ENCODE measurements at regions not wholly inside any gene's neighbourhood (a gene's known extent, or its start where the extent isn't known, plus 50 kb on each side); places are given as distances from the start of the nearest gene placed in this dataset.
A peak's percentile ranks its signal among the peaks of the same experiment; 100 is the strongest.

DNA sequence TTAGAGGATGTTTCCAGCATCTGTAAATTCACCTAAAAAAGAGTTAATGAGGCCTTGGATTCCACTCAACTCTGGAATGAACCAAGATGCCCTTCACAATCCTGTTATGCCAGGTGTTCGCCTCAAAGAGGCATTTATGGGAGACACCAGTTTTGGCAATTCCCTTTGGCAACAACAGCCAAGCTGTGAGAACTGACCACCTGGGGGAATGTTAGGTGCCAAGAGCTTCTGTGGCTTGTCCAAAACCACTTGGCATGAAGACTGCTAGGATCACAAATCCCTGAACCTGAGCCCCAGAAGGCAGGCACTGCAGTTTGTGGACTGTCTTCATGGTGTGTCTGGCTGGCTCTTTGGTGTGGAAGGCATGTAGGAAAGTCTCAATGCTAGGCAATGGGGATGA, 164.4 kb upstream of the BDNF start:
- DNase-seq = no peak
- no peak overlapping the region for H3K27ac Mint-ChIP-seq
- H3K27me3 Mint-ChIP-seq = peaks cover 0 to 49% (median 5%) of the 10 kb centered on the region in 5 donors
- ATAC-seq = no peak
- no peak overlapping the region for H3K4me3 Mint-ChIP-seq
- no peaks in the 10 kb centered on the region for H3K4me1 Mint-ChIP-seq
- POLR2A ChIA-PET = no interaction called here
- no peaks in the 10 kb centered on the region for H3K36me3 Mint-ChIP-seq
- H3K9me3 Mint-ChIP-seq = peaks cover 0 to 4% (median 0%) of the 10 kb centered on the region in 9 donors

DNA sequence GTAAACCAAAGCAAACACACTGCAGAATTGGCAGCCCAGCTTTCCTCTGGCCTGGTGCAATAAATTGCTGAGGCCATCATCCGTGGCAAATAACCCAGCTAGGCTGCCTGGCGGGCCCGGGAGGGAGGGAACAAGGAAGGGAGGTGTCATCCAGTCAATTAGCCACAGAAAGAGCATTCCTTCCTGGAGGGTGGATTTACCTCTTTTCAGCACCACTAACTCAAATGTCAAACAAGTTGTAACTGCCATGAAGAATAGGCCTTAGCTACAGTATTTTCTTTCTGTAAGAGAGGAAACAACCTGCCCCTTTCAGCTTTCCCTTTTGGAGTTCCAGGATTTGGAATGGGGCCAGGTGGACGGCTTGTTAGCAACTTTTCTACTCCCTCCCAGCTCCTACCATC, 163.8 kb upstream of the BDNF start:
- Mint-ChIP-seq H3K4me1 (no peaks in the 10 kb centered on the region), H3K27ac (no peak overlapping the region), H3K27me3 (peaks cover 0 to 50% (median 5%) of the 10 kb centered on the region in 5 donors), H3K4me3 (no peak overlapping the region), H3K9me3 (peaks cover 0 to 7% (median 0%) of the 10 kb centered on the region in 9 donors), H3K36me3 (no peaks in the 10 kb centered on the region)
- no peak for ATAC-seq
- DNase-seq = no peak
- POLR2A ChIA-PET = no interaction called here

GRCh38 chr11:27863637-27864036, 163.4 kb upstream of the BDNF start:
- Mint-ChIP-seq H3K36me3 (no peaks in the 10 kb centered on the region), H3K27ac (peak overlapping the region in 1 of 10 donors; percentile 31), H3K27me3 (peaks cover under 1 to 50% (median 5%) of the 10 kb centered on the region in 5 donors), H3K4me1 (no peaks in the 10 kb centered on the region), H3K4me3 (no peak overlapping the region), H3K9me3 (peaks cover 0 to 7% (median 0%) of the 10 kb centered on the region in 9 donors)
- ATAC-seq = no peak
- POLR2A ChIA-PET = no interaction called here
- no peak for DNase-seq

- H3K27ac Mint-ChIP-seq = no peak overlapping the region
- no peaks in the 10 kb centered on the region for H3K4me1 Mint-ChIP-seq
- H3K9me3 Mint-ChIP-seq = peaks cover 0 to 7% (median 0%) of the 10 kb centered on the region in 9 donors
- no peaks in the 10 kb centered on the region for H3K36me3 Mint-ChIP-seq
- POLR2A ChIA-PET = no interaction called here
- ATAC-seq = no peak
- peaks cover 1 to 46% (median 5%) of the 10 kb centered on the region in 5 donors for H3K27me3 Mint-ChIP-seq
- no peak overlapping the region for H3K4me3 Mint-ChIP-seq
- no peak for DNase-seq
Measured at GRCh38 chr11:27861706-27862430, 161.6 kb upstream of the BDNF start.

- H3K9me3 Mint-ChIP-seq = peaks cover 0 to 7% (median 0%) of the 10 kb centered on the region in 9 donors
- no peaks in the 10 kb centered on the region for H3K36me3 Mint-ChIP-seq
- no peak for DNase-seq
- peaks cover 1 to 46% (median 9%) of the 10 kb centered on the region in 5 donors for H3K27me3 Mint-ChIP-seq
- no peaks in the 10 kb centered on the region for H3K4me1 Mint-ChIP-seq
- POLR2A ChIA-PET = no interaction called here
- H3K27ac Mint-ChIP-seq = no peak overlapping the region
- no peak overlapping the region for H3K4me3 Mint-ChIP-seq
- no peak for ATAC-seq
Measured at GRCh38 chr11:27860811-27861210, 160.6 kb upstream of the BDNF start.

DNA sequence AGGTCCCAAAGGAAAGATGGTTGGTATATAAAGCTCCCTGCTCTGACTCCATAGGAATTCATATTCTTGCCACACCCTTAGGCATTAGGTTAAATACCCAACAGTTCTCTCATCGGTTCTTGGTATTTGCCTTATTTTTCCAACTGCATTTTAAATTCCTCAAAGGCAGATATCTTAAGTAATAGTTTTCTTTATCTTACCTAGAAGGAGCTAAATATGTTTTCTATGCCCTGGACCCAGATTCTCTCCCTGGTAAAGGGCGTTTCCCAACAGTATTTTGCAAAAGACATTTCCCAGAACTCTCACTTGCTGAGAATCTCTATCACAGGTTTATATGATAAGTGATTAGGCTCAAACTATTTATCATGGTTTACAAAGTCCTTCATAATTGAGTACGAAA, 158.6 kb upstream of the BDNF start:
- H3K4me1 Mint-ChIP-seq = no peaks in the 10 kb centered on the region
- H3K4me3 Mint-ChIP-seq = no peak overlapping the region
- H3K27me3 Mint-ChIP-seq = peaks cover 1 to 40% (median 4%) of the 10 kb centered on the region in 5 donors
- no peak for DNase-seq
- H3K9me3 Mint-ChIP-seq = peaks cover 0 to 7% (median 0%) of the 10 kb centered on the region in 9 donors
- H3K27ac Mint-ChIP-seq = no peak overlapping the region
- no peak for ATAC-seq
- POLR2A ChIA-PET = no interaction called here
- H3K36me3 Mint-ChIP-seq = no peaks in the 10 kb centered on the region

- no peak for ATAC-seq
- Mint-ChIP-seq H3K36me3 (no peaks in the 10 kb centered on the region), H3K9me3 (peaks cover 0 to 7% (median under 1%) of the 10 kb centered on the region in 9 donors), H3K4me1 (no peaks in the 10 kb centered on the region), H3K4me3 (no peak overlapping the region), H3K27ac (no peak overlapping the region), H3K27me3 (peaks cover 1 to 31% (median 4%) of the 10 kb centered on the region in 5 donors)
- POLR2A ChIA-PET = no interaction called here
- DNase-seq = no peak
Measured at GRCh38 chr11:27857588-27857987, 157.3 kb upstream of the BDNF start.

DNA sequence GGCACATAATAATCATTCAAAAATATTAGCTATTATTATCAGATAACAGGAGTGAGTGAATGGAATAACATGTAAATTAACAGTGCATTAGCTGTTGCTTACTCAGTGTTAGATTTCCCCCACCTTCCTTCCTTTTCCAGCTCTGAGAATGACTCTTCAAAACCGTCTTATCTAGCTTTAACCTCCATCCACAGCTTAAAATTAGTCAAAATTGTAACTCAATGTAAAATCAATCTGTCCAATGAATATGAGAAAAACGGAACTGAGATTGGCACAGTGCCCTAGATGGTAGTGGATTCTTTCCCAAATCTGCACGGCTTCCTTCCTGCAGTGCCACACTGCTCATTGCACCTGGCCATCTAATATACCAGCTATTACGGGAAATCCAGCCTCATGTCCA, 156.8 kb upstream of the BDNF start:
- H3K9me3 Mint-ChIP-seq = peaks cover 0 to 12% (median 4%) of the 10 kb centered on the region in 9 donors
- no peak overlapping the region for H3K27ac Mint-ChIP-seq
- POLR2A ChIA-PET = no interaction called here
- H3K4me1 Mint-ChIP-seq = no peaks in the 10 kb centered on the region
- H3K4me3 Mint-ChIP-seq = no peak overlapping the region
- no peaks in the 10 kb centered on the region for H3K36me3 Mint-ChIP-seq
- peaks cover 1 to 31% (median 4%) of the 10 kb centered on the region in 5 donors for H3K27me3 Mint-ChIP-seq
- DNase-seq (no peak), ATAC-seq (no peak)

- POLR2A ChIA-PET = no interaction called here
- Mint-ChIP-seq H3K27ac (no peak overlapping the region), H3K9me3 (peaks cover 0 to 32% (median 8%) of the 10 kb centered on the region in 9 donors), H3K4me1 (no peaks in the 10 kb centered on the region), H3K4me3 (no peak overlapping the region), H3K27me3 (peaks cover 0 to 21% (median 2%) of the 10 kb centered on the region in 5 donors), H3K36me3 (no peaks in the 10 kb centered on the region)
- ATAC-seq (no peak), DNase-seq (no peak)
Measured at GRCh38 chr11:27848423-27848822, 148.2 kb upstream of the BDNF start.

- peaks cover 0 to 30% (median 6%) of the 10 kb centered on the region in 9 donors for H3K9me3 Mint-ChIP-seq
- H3K27ac Mint-ChIP-seq = no peak overlapping the region
- H3K4me3 Mint-ChIP-seq = no peak overlapping the region
- no peaks in the 10 kb centered on the region for H3K36me3 Mint-ChIP-seq
- DNase-seq = no peak
- POLR2A ChIA-PET = no interaction called here
- peaks cover 0 to 18% (median 2%) of the 10 kb centered on the region in 5 donors for H3K27me3 Mint-ChIP-seq
- ATAC-seq = no peak
- H3K4me1 Mint-ChIP-seq = no peaks in the 10 kb centered on the region
Measured at GRCh38 chr11:27847496-27847895, 147.2 kb upstream of the BDNF start.

- H3K27ac Mint-ChIP-seq = no peak overlapping the region
- DNase-seq (no peak), ATAC-seq (no peak)
- H3K9me3 Mint-ChIP-seq = peaks cover 0 to 17% (median 0%) of the 10 kb centered on the region in 9 donors
- peaks cover 0 to 16% (median 2%) of the 10 kb centered on the region in 5 donors for H3K27me3 Mint-ChIP-seq
- POLR2A ChIA-PET = no interaction called here
- no peaks in the 10 kb centered on the region for H3K36me3 Mint-ChIP-seq
- H3K4me1 Mint-ChIP-seq = no peaks in the 10 kb centered on the region
- no peak overlapping the region for H3K4me3 Mint-ChIP-seq
Measured at GRCh38 chr11:27842290-27842689, 142.0 kb upstream of the BDNF start.

GRCh38 chr11:27841023-27841422, 140.8 kb upstream of the BDNF start:
- no peaks in the 10 kb centered on the region for H3K4me1 Mint-ChIP-seq
- peaks cover 0 to 13% (median 0%) of the 10 kb centered on the region in 9 donors for H3K9me3 Mint-ChIP-seq
- DNase-seq = no peak
- H3K27ac Mint-ChIP-seq = no peak overlapping the region
- no peaks in the 10 kb centered on the region for H3K36me3 Mint-ChIP-seq
- POLR2A ChIA-PET = no interaction called here
- peaks cover under 1 to 21% (median 6%) of the 10 kb centered on the region in 5 donors for H3K27me3 Mint-ChIP-seq
- no peak overlapping the region for H3K4me3 Mint-ChIP-seq
- ATAC-seq = no peak

- Mint-ChIP-seq H3K36me3 (no peaks in the 10 kb centered on the region), H3K4me3 (no peak overlapping the region), H3K4me1 (no peaks in the 10 kb centered on the region), H3K9me3 (peaks cover 0 to 6% (median 0%) of the 10 kb centered on the region in 9 donors), H3K27ac (no peak overlapping the region), H3K27me3 (peaks cover 2 to 17% (median 8%) of the 10 kb centered on the region in 5 donors)
- ATAC-seq = no peak
- no peak for DNase-seq
- POLR2A ChIA-PET = no interaction called here
Measured at GRCh38 chr11:27839226-27839913, 139.1 kb upstream of the BDNF start.
